Ovary (tissue), 3 donors: ENCODE measurements at regions not wholly inside any gene's neighbourhood (a gene's known extent, or its start where the extent isn't known, plus 50 kb on each side); places are given as distances from the start of the nearest gene placed in this dataset.

Experiments
- EP300 ChIP-seq: sonication (generic); formaldehyde crosslinking; IDR thresholded peaks from one replicate; pipeline ENCODE4 v1.6.1; 2017; ENCODE audit warnings: antibody characterized with exemption
- POLR2A ChIP-seq: fragments of 450-650 bp; IDR thresholded peaks from one replicate; pipeline ENCODE4 v1.6.1; 2017; ENCODE audit warnings: antibody characterized with exemption, mild to moderate bottlenecking, moderate library complexity
- TF ChIP-seq, protein P1 (sequence below), 3 donors: fragments of 450-650 bp in 2 of 3; fragments of 200-600 bp in 1 of 3; IDR thresholded peaks; one replicate each; pipeline versions ENCODE4 v1.5.1 to v1.8.0; 2016 to 2022; ENCODE audit warnings: antibody characterized with exemption in 3 of 3, mild to moderate bottlenecking in 1 of 3
- donor health status: DM: no; HTN: no; CAD: no.

- TF ChIP-seq, protein P1, sequence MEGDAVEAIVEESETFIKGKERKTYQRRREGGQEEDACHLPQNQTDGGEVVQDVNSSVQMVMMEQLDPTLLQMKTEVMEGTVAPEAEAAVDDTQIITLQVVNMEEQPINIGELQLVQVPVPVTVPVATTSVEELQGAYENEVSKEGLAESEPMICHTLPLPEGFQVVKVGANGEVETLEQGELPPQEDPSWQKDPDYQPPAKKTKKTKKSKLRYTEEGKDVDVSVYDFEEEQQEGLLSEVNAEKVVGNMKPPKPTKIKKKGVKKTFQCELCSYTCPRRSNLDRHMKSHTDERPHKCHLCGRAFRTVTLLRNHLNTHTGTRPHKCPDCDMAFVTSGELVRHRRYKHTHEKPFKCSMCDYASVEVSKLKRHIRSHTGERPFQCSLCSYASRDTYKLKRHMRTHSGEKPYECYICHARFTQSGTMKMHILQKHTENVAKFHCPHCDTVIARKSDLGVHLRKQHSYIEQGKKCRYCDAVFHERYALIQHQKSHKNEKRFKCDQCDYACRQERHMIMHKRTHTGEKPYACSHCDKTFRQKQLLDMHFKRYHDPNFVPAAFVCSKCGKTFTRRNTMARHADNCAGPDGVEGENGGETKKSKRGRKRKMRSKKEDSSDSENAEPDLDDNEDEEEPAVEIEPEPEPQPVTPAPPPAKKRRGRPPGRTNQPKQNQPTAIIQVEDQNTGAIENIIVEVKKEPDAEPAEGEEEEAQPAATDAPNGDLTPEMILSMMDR (IDR thresholded peaks at IDR 0.05): no peak
- TF ChIP-seq EP300 (no peak), POLR2A (no peak)
Measured at GRCh38 chr3:153944084-153944483, 177.1 kb upstream of the ARHGEF26 start.
